ENCODE measurements at regions not wholly inside any gene's neighbourhood (a gene's known extent, or its start where the extent isn't known, plus 50 kb on each side); places are given as distances from the start of the nearest gene placed in this dataset.

DNA sequence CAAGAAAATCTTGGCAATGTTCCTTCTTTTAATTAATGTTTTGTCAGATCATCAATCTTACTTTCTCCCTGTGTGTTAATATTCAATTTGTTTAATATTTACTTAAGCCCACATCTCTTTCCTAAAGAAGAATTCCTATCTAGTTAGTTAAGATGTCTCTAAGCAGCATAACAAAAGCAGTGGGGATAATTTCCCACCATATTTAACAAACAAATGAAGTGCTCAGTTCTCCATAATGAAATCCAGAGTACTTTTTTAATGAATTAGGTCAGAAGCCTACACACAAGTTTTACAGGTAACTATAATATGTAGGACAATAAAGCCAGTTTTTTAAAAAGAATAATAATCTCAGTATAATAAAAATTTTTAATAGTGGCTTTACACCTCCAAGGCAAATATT lies 1918.8 kb downstream of the EFNA5 start:
- TF ChIP-seq SIN3A (IDR thresholded peaks at IDR 0.05; ENCODE audit: low read depth): no peak
- TF ChIP-seq, protein P1, sequence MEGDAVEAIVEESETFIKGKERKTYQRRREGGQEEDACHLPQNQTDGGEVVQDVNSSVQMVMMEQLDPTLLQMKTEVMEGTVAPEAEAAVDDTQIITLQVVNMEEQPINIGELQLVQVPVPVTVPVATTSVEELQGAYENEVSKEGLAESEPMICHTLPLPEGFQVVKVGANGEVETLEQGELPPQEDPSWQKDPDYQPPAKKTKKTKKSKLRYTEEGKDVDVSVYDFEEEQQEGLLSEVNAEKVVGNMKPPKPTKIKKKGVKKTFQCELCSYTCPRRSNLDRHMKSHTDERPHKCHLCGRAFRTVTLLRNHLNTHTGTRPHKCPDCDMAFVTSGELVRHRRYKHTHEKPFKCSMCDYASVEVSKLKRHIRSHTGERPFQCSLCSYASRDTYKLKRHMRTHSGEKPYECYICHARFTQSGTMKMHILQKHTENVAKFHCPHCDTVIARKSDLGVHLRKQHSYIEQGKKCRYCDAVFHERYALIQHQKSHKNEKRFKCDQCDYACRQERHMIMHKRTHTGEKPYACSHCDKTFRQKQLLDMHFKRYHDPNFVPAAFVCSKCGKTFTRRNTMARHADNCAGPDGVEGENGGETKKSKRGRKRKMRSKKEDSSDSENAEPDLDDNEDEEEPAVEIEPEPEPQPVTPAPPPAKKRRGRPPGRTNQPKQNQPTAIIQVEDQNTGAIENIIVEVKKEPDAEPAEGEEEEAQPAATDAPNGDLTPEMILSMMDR (IDR thresholded peaks at IDR 0.05 in 2 of 3, conservative IDR thresholded peaks at IDR 0.05 in 1 of 3; ENCODE audit: borderline replicate concordance in 1 of 3, insufficient read depth in 1 of 3, low read depth in 2 of 3, low read length in 2 of 3): no peak
- TF ChIP-seq, protein P2, sequence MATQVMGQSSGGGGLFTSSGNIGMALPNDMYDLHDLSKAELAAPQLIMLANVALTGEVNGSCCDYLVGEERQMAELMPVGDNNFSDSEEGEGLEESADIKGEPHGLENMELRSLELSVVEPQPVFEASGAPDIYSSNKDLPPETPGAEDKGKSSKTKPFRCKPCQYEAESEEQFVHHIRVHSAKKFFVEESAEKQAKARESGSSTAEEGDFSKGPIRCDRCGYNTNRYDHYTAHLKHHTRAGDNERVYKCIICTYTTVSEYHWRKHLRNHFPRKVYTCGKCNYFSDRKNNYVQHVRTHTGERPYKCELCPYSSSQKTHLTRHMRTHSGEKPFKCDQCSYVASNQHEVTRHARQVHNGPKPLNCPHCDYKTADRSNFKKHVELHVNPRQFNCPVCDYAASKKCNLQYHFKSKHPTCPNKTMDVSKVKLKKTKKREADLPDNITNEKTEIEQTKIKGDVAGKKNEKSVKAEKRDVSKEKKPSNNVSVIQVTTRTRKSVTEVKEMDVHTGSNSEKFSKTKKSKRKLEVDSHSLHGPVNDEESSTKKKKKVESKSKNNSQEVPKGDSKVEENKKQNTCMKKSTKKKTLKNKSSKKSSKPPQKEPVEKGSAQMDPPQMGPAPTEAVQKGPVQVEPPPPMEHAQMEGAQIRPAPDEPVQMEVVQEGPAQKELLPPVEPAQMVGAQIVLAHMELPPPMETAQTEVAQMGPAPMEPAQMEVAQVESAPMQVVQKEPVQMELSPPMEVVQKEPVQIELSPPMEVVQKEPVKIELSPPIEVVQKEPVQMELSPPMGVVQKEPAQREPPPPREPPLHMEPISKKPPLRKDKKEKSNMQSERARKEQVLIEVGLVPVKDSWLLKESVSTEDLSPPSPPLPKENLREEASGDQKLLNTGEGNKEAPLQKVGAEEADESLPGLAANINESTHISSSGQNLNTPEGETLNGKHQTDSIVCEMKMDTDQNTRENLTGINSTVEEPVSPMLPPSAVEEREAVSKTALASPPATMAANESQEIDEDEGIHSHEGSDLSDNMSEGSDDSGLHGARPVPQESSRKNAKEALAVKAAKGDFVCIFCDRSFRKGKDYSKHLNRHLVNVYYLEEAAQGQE (IDR thresholded peaks at IDR 0.05; ENCODE audit: low read depth): no peak
- no peak for TF ChIP-seq POLR2A (IDR thresholded peaks at IDR 0.05; ENCODE audit: borderline replicate concordance, extremely low read depth, insufficient read depth, insufficient read length)
- no peak for TF ChIP-seq POLR2AphosphoS5 (IDR thresholded peaks at IDR 0.05; ENCODE audit: low read depth, low read length)
- TF ChIP-seq, protein P3, sequence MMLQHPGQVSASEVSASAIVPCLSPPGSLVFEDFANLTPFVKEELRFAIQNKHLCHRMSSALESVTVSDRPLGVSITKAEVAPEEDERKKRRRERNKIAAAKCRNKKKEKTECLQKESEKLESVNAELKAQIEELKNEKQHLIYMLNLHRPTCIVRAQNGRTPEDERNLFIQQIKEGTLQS (IDR thresholded peaks at IDR 0.05): no peak
- no peak for TF ChIP-seq EZH2 (IDR thresholded peaks at IDR 0.05)
- no peak for TF ChIP-seq SP1 (IDR thresholded peaks at IDR 0.05; ENCODE audit: low read depth)
- no peak for TF ChIP-seq ZFX (IDR thresholded peaks at IDR 0.05)
- TF ChIP-seq EZH2phosphoT487 (IDR thresholded peaks at IDR 0.05; ENCODE audit: borderline replicate concordance): no peak
- TF ChIP-seq, protein P4, sequence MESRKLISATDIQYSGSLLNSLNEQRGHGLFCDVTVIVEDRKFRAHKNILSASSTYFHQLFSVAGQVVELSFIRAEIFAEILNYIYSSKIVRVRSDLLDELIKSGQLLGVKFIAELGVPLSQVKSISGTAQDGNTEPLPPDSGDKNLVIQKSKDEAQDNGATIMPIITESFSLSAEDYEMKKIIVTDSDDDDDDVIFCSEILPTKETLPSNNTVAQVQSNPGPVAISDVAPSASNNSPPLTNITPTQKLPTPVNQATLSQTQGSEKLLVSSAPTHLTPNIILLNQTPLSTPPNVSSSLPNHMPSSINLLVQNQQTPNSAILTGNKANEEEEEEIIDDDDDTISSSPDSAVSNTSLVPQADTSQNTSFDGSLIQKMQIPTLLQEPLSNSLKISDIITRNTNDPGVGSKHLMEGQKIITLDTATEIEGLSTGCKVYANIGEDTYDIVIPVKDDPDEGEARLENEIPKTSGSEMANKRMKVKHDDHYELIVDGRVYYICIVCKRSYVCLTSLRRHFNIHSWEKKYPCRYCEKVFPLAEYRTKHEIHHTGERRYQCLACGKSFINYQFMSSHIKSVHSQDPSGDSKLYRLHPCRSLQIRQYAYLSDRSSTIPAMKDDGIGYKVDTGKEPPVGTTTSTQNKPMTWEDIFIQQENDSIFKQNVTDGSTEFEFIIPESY (IDR thresholded peaks at IDR 0.05; ENCODE audit: extremely low read depth, insufficient replicate concordance, low read length): no peak
- no peak for TF ChIP-seq CBX3 (IDR thresholded peaks at IDR 0.05; ENCODE audit: low read depth)
- TF ChIP-seq JUND (IDR thresholded peaks at IDR 0.05): no peak
- no peak for TF ChIP-seq ELF1 (IDR thresholded peaks at IDR 0.05; ENCODE audit: borderline replicate concordance, low read depth)

All from HCT116 (cell line).